Muscle layer of duodenum (tissue), 2 donors: ENCODE measurements at regions not wholly inside any gene's neighbourhood (a gene's known extent, or its start where the extent isn't known, plus 50 kb on each side); places are given as distances from the start of the nearest gene placed in this dataset.

Experiments used
- H3K27ac ChIP-seq: one replicate; pipeline ENCODE4 v1.7.0; 2013; ENCODE audit warnings: mild to moderate bottlenecking, low read length
- H3K27me3 ChIP-seq: one replicate; pipeline ENCODE4 v1.7.0; 2013; ENCODE audit warnings: low read depth, mild to moderate bottlenecking, control low read depth, low read length
- H3K36me3 ChIP-seq, 2 donors: one replicate each; pipeline ENCODE4 v1.7.0; 2013; ENCODE audit warnings: low read length in 2 of 2, control low read depth in 1 of 2, mild to moderate bottlenecking in 1 of 2; ENCODE audit not compliant: insufficient read depth in 2 of 2, control insufficient read depth in 1 of 2
- H3K4me1 ChIP-seq, 2 donors: one replicate each; pipeline ENCODE4 v1.7.0; 2013; ENCODE audit warnings: low read length in 2 of 2, mild to moderate bottlenecking in 2 of 2, control low read depth in 1 of 2, moderate library complexity in 1 of 2; ENCODE audit not compliant: insufficient read depth in 2 of 2, control insufficient read depth in 1 of 2
- H3K4me3 ChIP-seq, 2 donors: one replicate each; pipeline ENCODE4 v1.7.0; 2013; ENCODE audit warnings: low read length in 2 of 2, low read depth in 1 of 2, mild to moderate bottlenecking in 1 of 2
- H3K9me3 ChIP-seq, 2 donors: one replicate each; pipeline ENCODE4 v1.7.0; 2013; ENCODE audit warnings: low read length in 2 of 2, control low read depth in 1 of 2, mild to moderate bottlenecking in 1 of 2; ENCODE audit not compliant: control insufficient read depth in 1 of 2
- donor health status: healthy.

- no peak overlapping the region for H3K27ac ChIP-seq
- H3K9me3 ChIP-seq, result no peaks in the 10 kb centered on the region
- H3K4me3 ChIP-seq, result no peak overlapping the region
- H3K4me1 ChIP-seq, result no peaks in the 10 kb centered on the region
- H3K27me3 ChIP-seq, result no peaks in the 10 kb centered on the region
- no peaks in the 10 kb centered on the region for H3K36me3 ChIP-seq
Observed at GRCh38 chr11:15687342-15687741, 572.6 kb downstream of the INSC start.

GRCh38 chr11:15688351-15688792, 573.6 kb downstream of the INSC start:
- H3K27ac ChIP-seq, result no peak overlapping the region
- H3K36me3 ChIP-seq, result no peaks in the 10 kb centered on the region
- no peaks in the 10 kb centered on the region for H3K27me3 ChIP-seq
- H3K4me3 ChIP-seq, result no peak overlapping the region
- H3K4me1 ChIP-seq, result no peaks in the 10 kb centered on the region
- no peaks in the 10 kb centered on the region for H3K9me3 ChIP-seq

GRCh38 chr11:15690320-15690719, 575.6 kb downstream of the INSC start:
- Histone ChIP-seq H3K4me3 (no peak overlapping the region), H3K36me3 (no peaks in the 10 kb centered on the region), H3K4me1 (no peaks in the 10 kb centered on the region), H3K27me3 (no peaks in the 10 kb centered on the region), H3K9me3 (no peaks in the 10 kb centered on the region), H3K27ac (no peak overlapping the region)

GRCh38 chr11:15692739-15693138, 578.0 kb downstream of the INSC start:
- Histone ChIP-seq H3K36me3 (no peaks in the 10 kb centered on the region), H3K4me3 (no peak overlapping the region), H3K27me3 (no peaks in the 10 kb centered on the region), H3K4me1 (no peaks in the 10 kb centered on the region), H3K27ac (no peak overlapping the region), H3K9me3 (no peaks in the 10 kb centered on the region)

- no peak overlapping the region for H3K4me3 ChIP-seq
- no peak overlapping the region for H3K27ac ChIP-seq
- no peaks in the 10 kb centered on the region for H3K27me3 ChIP-seq
- H3K9me3 ChIP-seq, result no peaks in the 10 kb centered on the region
- no peaks in the 10 kb centered on the region for H3K4me1 ChIP-seq
- no peaks in the 10 kb centered on the region for H3K36me3 ChIP-seq
Observed at GRCh38 chr11:15695096-15695721, 580.5 kb downstream of the INSC start.

- no peak overlapping the region for H3K4me3 ChIP-seq
- no peaks in the 10 kb centered on the region for H3K36me3 ChIP-seq
- H3K9me3 ChIP-seq, result no peaks in the 10 kb centered on the region
- H3K4me1 ChIP-seq, result no peaks in the 10 kb centered on the region
- no peaks in the 10 kb centered on the region for H3K27me3 ChIP-seq
- no peak overlapping the region for H3K27ac ChIP-seq
Observed at GRCh38 chr11:15696069-15696468, 581.3 kb downstream of the INSC start.

- Histone ChIP-seq H3K9me3 (no peaks in the 10 kb centered on the region), H3K4me3 (no peak overlapping the region), H3K36me3 (no peaks in the 10 kb centered on the region), H3K4me1 (no peaks in the 10 kb centered on the region), H3K27me3 (no peaks in the 10 kb centered on the region), H3K27ac (no peak overlapping the region)
Observed at GRCh38 chr11:15697437-15698236, 582.9 kb downstream of the INSC start.

GRCh38 chr11:15698855-15699254, 584.1 kb downstream of the INSC start:
- Histone ChIP-seq H3K4me3 (no peak overlapping the region), H3K4me1 (no peaks in the 10 kb centered on the region), H3K27ac (no peak overlapping the region), H3K36me3 (no peaks in the 10 kb centered on the region), H3K9me3 (no peaks in the 10 kb centered on the region), H3K27me3 (no peaks in the 10 kb centered on the region)

- Histone ChIP-seq H3K4me1 (no peaks in the 10 kb centered on the region), H3K36me3 (no peaks in the 10 kb centered on the region), H3K27ac (no peak overlapping the region), H3K9me3 (no peaks in the 10 kb centered on the region), H3K27me3 (no peaks in the 10 kb centered on the region), H3K4me3 (no peak overlapping the region)
Observed at GRCh38 chr11:15699978-15700377, 585.3 kb downstream of the INSC start.

- H3K4me3 ChIP-seq, result no peak overlapping the region
- H3K27ac ChIP-seq, result no peak overlapping the region
Observed at GRCh38 chr11:15700456-15700855, 585.7 kb downstream of the INSC start.

GRCh38 chr11:15704064-15704463, 589.3 kb downstream of the INSC start:
- Histone ChIP-seq H3K4me1 (no peaks in the 10 kb centered on the region), H3K4me3 (no peak overlapping the region), H3K27ac (no peak overlapping the region), H3K36me3 (no peaks in the 10 kb centered on the region), H3K9me3 (no peaks in the 10 kb centered on the region), H3K27me3 (no peaks in the 10 kb centered on the region)

More at GRCh38 chr11:15700456-15700855, 585.7 kb downstream of the INSC start:
- Histone ChIP-seq H3K4me1 (no peaks in the 10 kb centered on the region), H3K36me3 (no peaks in the 10 kb centered on the region), H3K27me3 (no peaks in the 10 kb centered on the region), H3K9me3 (no peaks in the 10 kb centered on the region)
